ENCODE measurements at regions not wholly inside any gene's neighbourhood (a gene's known extent, or its start where the extent isn't known, plus 50 kb on each side); places are given as distances from the start of the nearest gene placed in this dataset.
A peak's percentile ranks its signal among the peaks of the same experiment; 100 is the strongest.
"Not testable (repeated sequence)": the region's sequence is repeated elsewhere in the genome, so short reads cannot be mapped to it uniquely, and the experiment has no call there.

- no peak for DNase-seq (ENCODE audit: low read depth in 2 of 3, low spot score in 2 of 3)
Observed at GRCh38 chr12:34606749-34607519, 584.6 kb downstream of the ALG10 start.

GRCh38 chr12:34607520-34608195, 585.4 kb downstream of the ALG10 start:
- DNase-seq (ENCODE audit: low read depth in 2 of 3, low spot score in 2 of 3) = no peak

- not testable (repeated sequence) for DNase-seq (ENCODE audit: low read depth in 2 of 3, low spot score in 2 of 3)
Observed at GRCh38 chr12:34613988-34614387, 591.7 kb downstream of the ALG10 start.

- DNase-seq (ENCODE audit: low read depth in 2 of 3, low spot score in 2 of 3) = peak in 2 of 3 donors; percentile 5 to 41
Observed at GRCh38 chr12:34625116-34625515, 602.8 kb downstream of the ALG10 start.

GRCh38 chr12:34626363-34627157, 604.3 kb downstream of the ALG10 start:
- no peak for DNase-seq (ENCODE audit: low read depth in 2 of 3, low spot score in 2 of 3)

Measured in hematopoietic multipotent progenitor cell (in vitro differentiated cells).